H1 (cell line): ENCODE measurements at regions not wholly inside any gene's neighbourhood (a gene's known extent, or its start where the extent isn't known, plus 50 kb on each side); places are given as distances from the start of the nearest gene placed in this dataset.
"Not testable (repeated sequence)": the region's sequence is repeated elsewhere in the genome, so short reads cannot be mapped to it uniquely, and the experiment has no call there.

Source experiments
- CTCF ChIA-PET: fragments of 300-600 bp; sonication (Branson Sonifier 250); formaldehyde crosslinking; loops from one replicate; lab custom pipeline; 2021; ENCODE audit not compliant: partially characterized antibody; lab: Charles Lee
- POLR2A ChIA-PET: fragments of 300-600 bp; sonication (Branson Sonifier 250); formaldehyde crosslinking; loops from one replicate; lab custom pipeline; 2021; ENCODE audit warnings: inconsistent platforms; ENCODE audit not compliant: partially characterized antibody; lab: Charles Lee
- DNase-seq, 2 experiments: peaks; one replicate each; pipeline versions ENCODE4 v3.0.0 to v3.0.0-alpha.2; 2010 to 2022; ENCODE audit warnings: low spot score in 2 of 2, low read depth in 1 of 2, mixed read lengths in 1 of 2
- FAIRE-seq: peaks from 2 replicates; lab custom pipeline; 2011; peaks lifted over from hg19 to GRCh38; lab: Jason Lieb, UNC
- H2AFZ ChIP-seq: 2 replicates; pipeline ENCODE4 v1.8.1; 2012; ENCODE audit warnings: low read length, inconsistent platforms
- H2AK5ac ChIP-seq: 2 replicates; pipeline ENCODE4 v1.6.1; 2013; ENCODE audit warnings: low read depth, low read length
- H2BK120ac ChIP-seq: replicated peaks from 2 replicates; pipeline ENCODE3; 2013; ENCODE audit warnings: low read depth, low read length, inconsistent platforms
- H2BK12ac ChIP-seq: 2 replicates; pipeline ENCODE4 v1.6.1; 2013; ENCODE audit warnings: low read depth, low read length
- H2BK15ac ChIP-seq: 2 replicates; pipeline ENCODE4 v1.6.1; 2013; ENCODE audit warnings: low read length
- H2BK20ac ChIP-seq: 2 replicates; pipeline ENCODE4 v1.6.1; 2013; ENCODE audit warnings: low read length
- H2BK5ac ChIP-seq: 2 replicates; pipeline ENCODE4 v1.6.1; 2013; ENCODE audit warnings: low read depth, low read length
- H3K14ac ChIP-seq: 2 replicates; pipeline ENCODE4 v1.6.1; 2013; ENCODE audit warnings: inconsistent platforms; ENCODE audit not compliant: insufficient read length
- H3K18ac ChIP-seq: 2 replicates; pipeline ENCODE4 v1.6.1; 2013; ENCODE audit warnings: low read length; ENCODE audit errors: extremely low read depth
- H3K23ac ChIP-seq: 2 replicates; pipeline ENCODE4 v1.6.1; 2013; ENCODE audit warnings: inconsistent platforms; ENCODE audit not compliant: insufficient read length
- H3K23me2 ChIP-seq: 2 replicates; pipeline ENCODE4 v1.6.1; 2013; ENCODE audit warnings: low read depth, low read length
- H3K27ac ChIP-seq: 2 replicates; pipeline ENCODE4 v1.6.1; 2011; ENCODE audit warnings: low read depth, low read length, inconsistent platforms
- H3K27me3 ChIP-seq, 4 experiments: replicated peaks in 1 of 4; 1 replicate in 1 of 4; 2 replicates in 3 of 4; pipeline versions ENCODE4 v1.6.1 to v1.8.1; 2011 to 2013; ENCODE audit warnings: low read length in 3 of 4, mild to moderate bottlenecking in 3 of 4, inconsistent platforms in 2 of 4, mixed read lengths in 2 of 4, moderate library complexity in 1 of 4; ENCODE audit not compliant: control insufficient read depth in 3 of 4, insufficient read depth in 3 of 4; ENCODE audit errors: extremely low read depth in 1 of 4
- H3K36me3 ChIP-seq, 4 experiments: 2 replicates each; pipeline versions ENCODE4 v1.6.1 to v1.8.1; 2011 to 2013; ENCODE audit warnings: mild to moderate bottlenecking in 4 of 4, low read length in 3 of 4, moderate library complexity in 2 of 4, control low read depth in 1 of 4, inconsistent platforms in 1 of 4; ENCODE audit not compliant: insufficient read depth in 4 of 4, control insufficient read depth in 2 of 4
- H3K4ac ChIP-seq: replicated peaks from 2 replicates; pipeline ENCODE3; 2013; ENCODE audit warnings: low read length, low read depth, mixed read lengths, inconsistent platforms; ENCODE audit not compliant: insufficient read length
- H3K4me1 ChIP-seq, 4 experiments: replicated peaks in 1 of 4; 1 replicate in 1 of 4; 2 replicates in 3 of 4; pipeline versions ENCODE4 v1.6.1 to v1.8.1; 2011 to 2013; ENCODE audit warnings: low read length in 3 of 4, inconsistent platforms in 2 of 4, mixed read lengths in 1 of 4; ENCODE audit not compliant: insufficient read depth in 4 of 4, control insufficient read depth in 3 of 4
- H3K4me2 ChIP-seq, 2 experiments: 2 replicates each; pipeline versions ENCODE4 v1.6.1 to v1.8.1; 2011 to 2013; ENCODE audit warnings: low read depth in 2 of 2, low read length in 2 of 2, control low read depth in 1 of 2, inconsistent platforms in 1 of 2, mild to moderate bottlenecking in 1 of 2; ENCODE audit not compliant: insufficient read depth in 1 of 2
- H3K4me3 ChIP-seq, 4 experiments: fragments of 200-600, 300-600 bp in 1 of 4; sonication (generic), shearing (Covaris generic), sonication (Bioruptor Twin) in 1 of 4; 2 replicates each; pipeline versions ENCODE4 v1.5.1 to v1.8.1; 2011 to 2016; ENCODE audit warnings: low read length in 4 of 4, low read depth in 3 of 4, control low read depth in 2 of 4, inconsistent platforms in 2 of 4, mild to moderate bottlenecking in 2 of 4, mixed read lengths in 1 of 4, moderate library complexity in 1 of 4; ENCODE audit not compliant: insufficient read depth in 2 of 4; ENCODE audit errors: extremely low read depth in 1 of 4
- H3K56ac ChIP-seq: replicated peaks from 2 replicates; pipeline ENCODE3; 2013; ENCODE audit warnings: low read depth, mild to moderate bottlenecking, mixed read lengths, low read length, inconsistent platforms; ENCODE audit not compliant: insufficient read length
- H3K79me1 ChIP-seq: 2 replicates; pipeline ENCODE4 v1.6.1; 2013; ENCODE audit warnings: low read depth, low read length, control low read depth
- H3K79me2 ChIP-seq, 2 experiments: 2 replicates each; pipeline versions ENCODE4 v1.6.1 to v1.8.1; 2012 to 2013; ENCODE audit warnings: low read length in 2 of 2, mild to moderate bottlenecking in 2 of 2, inconsistent platforms in 1 of 2; ENCODE audit not compliant: insufficient read depth in 2 of 2, control insufficient read depth in 1 of 2
- H3K9ac ChIP-seq, 4 experiments: replicated peaks in 1 of 4; 1 replicate in 1 of 4; 2 replicates in 3 of 4; pipeline versions ENCODE4 v1.6.1 to v1.8.1; 2011 to 2013; ENCODE audit warnings: low read depth in 3 of 4, low read length in 3 of 4, control low read depth in 2 of 4, mild to moderate bottlenecking in 2 of 4, moderate library complexity in 2 of 4, inconsistent platforms in 1 of 4; ENCODE audit errors: extremely low read depth in 1 of 4
- H3K9me3 ChIP-seq, 2 experiments: 2 replicates each; pipeline versions ENCODE4 v1.6.1 to v1.8.1; 2012 to 2013; ENCODE audit warnings: mild to moderate bottlenecking in 2 of 2, moderate library complexity in 2 of 2, control low read depth in 1 of 2, inconsistent platforms in 1 of 2, low read depth in 1 of 2, low read length in 1 of 2, mixed read lengths in 1 of 2; ENCODE audit not compliant: insufficient read depth in 2 of 2
- H4K20me1 ChIP-seq, 2 experiments: replicated peaks in 1 of 2; 2 replicates each; pipeline versions ENCODE3 to v1.8.1; 2011 to 2013; ENCODE audit warnings: inconsistent platforms in 2 of 2, low read length in 2 of 2, mild to moderate bottlenecking in 1 of 2; ENCODE audit not compliant: insufficient read depth in 2 of 2, control insufficient read depth in 1 of 2
- H4K5ac ChIP-seq: 2 replicates; pipeline ENCODE4 v1.6.1; 2013; ENCODE audit warnings: low read length, low read depth, mixed read lengths, inconsistent platforms; ENCODE audit not compliant: insufficient read length
- H4K8ac ChIP-seq: 2 replicates; pipeline ENCODE4 v1.8.0; 2013; ENCODE audit warnings: mild to moderate bottlenecking, moderate library complexity, low read length, inconsistent platforms; ENCODE audit not compliant: insufficient read depth; ENCODE audit errors: extremely low read depth
- H4K91ac ChIP-seq: replicated peaks from 2 replicates; pipeline ENCODE3; 2013; ENCODE audit warnings: low read length, mixed read lengths, inconsistent platforms; ENCODE audit not compliant: insufficient read length
- CHD1 ChIP-seq: IDR thresholded peaks from 2 replicates; pipeline ENCODE4 v1.6.1; 2012; ENCODE audit warnings: low read depth, low read length, improper control_type of control experiment
- CHD2 ChIP-seq: IDR thresholded peaks from 2 replicates; pipeline ENCODE4 v1.6.1; 2012; ENCODE audit warnings: low read length, improper control_type of control experiment
- HDAC2 ChIP-seq, 2 experiments: fragments of 300-600 bp in 1 of 2; sonication (generic) in 1 of 2; IDR thresholded peaks; 2 replicates each; pipeline ENCODE4 v1.6.1; 2011 to 2012; ENCODE audit warnings: low read depth in 2 of 2, low read length in 2 of 2, mild to moderate bottlenecking in 2 of 2, moderate library complexity in 2 of 2, borderline replicate concordance in 1 of 2, inconsistent platforms in 1 of 2
- SAP30 ChIP-seq: fragments of 300-600 bp; sonication (generic); IDR thresholded peaks from 2 replicates; pipeline ENCODE4 v1.7.1; 2012; ENCODE audit warnings: low read length, moderate library complexity, mild to moderate bottlenecking, inconsistent platforms; ENCODE audit not compliant: insufficient read depth, insufficient replicate concordance
- TAF1 ChIP-seq: IDR thresholded peaks from 2 replicates; pipeline ENCODE4 v1.6.1; 2011; ENCODE audit warnings: mild to moderate bottlenecking, low read depth, low read length
- WGBS, 2 experiments: shearing (Covaris generic) in 1 of 2; methylation state at CpG; one replicate each; pipeline versions ENCODE4 v1.1.6 to v1.1.7; 2013 to 2015; ENCODE audit warnings: low lambda C conversion rate in 2 of 2, mixed read lengths in 2 of 2, inconsistent platforms in 1 of 2, low coverage in 1 of 2, missing lambda C conversion rate in 1 of 2; ENCODE audit not compliant: insufficient replicate concordance in 2 of 2, insufficient coverage in 1 of 2, insufficient read length in 1 of 2; ENCODE audit errors: extremely low coverage in 1 of 2, missing lambda C conversion rate in 1 of 2; 5-methylcytosine and 5-hydroxymethylcytosine counted together

- TF ChIP-seq CHD2, result no peak
- no peak for TF ChIP-seq CHD1
- no peak for TF ChIP-seq TAF1
- TF ChIP-seq SAP30, result no peak
- no peak for TF ChIP-seq HDAC2 (IDR thresholded peaks at IDR 0.05; ENCODE audit: borderline replicate concordance in 1 of 2, low read depth in 2 of 2, low read length in 2 of 2)
Measured at GRCh38 chrX:77277911-77278310, 169.3 kb upstream of the FGF16 start (continued).

GRCh38 chrX:77279373-77279772 lies 167.8 kb upstream of the FGF16 start:
- H3K23ac ChIP-seq, H3K23me2 ChIP-seq, H3K36me3 ChIP-seq, H2AK5ac ChIP-seq, H3K56ac ChIP-seq, POLR2A ChIA-PET, H2BK15ac ChIP-seq, H3K27me3 ChIP-seq, DNase-seq, H3K9ac ChIP-seq, H4K91ac ChIP-seq, H3K4me1 ChIP-seq, H2BK12ac ChIP-seq, H2BK20ac ChIP-seq, H4K8ac ChIP-seq, H2BK5ac ChIP-seq, H3K27ac ChIP-seq, CTCF ChIA-PET, H3K4ac ChIP-seq, H3K79me2 ChIP-seq, H2AFZ ChIP-seq, H3K14ac ChIP-seq, H3K9me3 ChIP-seq, FAIRE-seq, H3K79me1 ChIP-seq, H4K5ac ChIP-seq, H3K4me2 ChIP-seq, H3K18ac ChIP-seq, H3K4me3 ChIP-seq, H4K20me1 ChIP-seq, H2BK120ac ChIP-seq: not testable (repeated sequence)
- no CpG with 5 or more reads among the region's 19 CpGs for WGBS, 2 experiments
